GM12891 (cell line): ENCODE measurements at regions not wholly inside any gene's neighbourhood (a gene's known extent, or its start where the extent isn't known, plus 50 kb on each side); places are given as distances from the start of the nearest gene placed in this dataset.

ENCODE experiments used
- DNase-seq: peaks from one replicate; pipeline ENCODE4 v3.0.0; 2011; ENCODE audit warnings: low spot score; ENCODE audit not compliant: insufficient read length
- FAIRE-seq: peaks from 2 replicates; lab custom pipeline; 2011; peaks lifted over from hg19 to GRCh38; lab: Jason Lieb, UNC
- PAX5 ChIP-seq: IDR thresholded peaks from 2 replicates; pipeline ENCODE4 v1.6.1; 2011; ENCODE audit warnings: low read length, moderate library complexity, mild to moderate bottlenecking; ENCODE audit not compliant: insufficient read depth, severe bottlenecking
- POLR2A ChIP-seq: IDR thresholded peaks from 2 replicates; pipeline ENCODE4 v1.6.1; 2011; ENCODE audit warnings: low read depth, low read length, control low read depth
- POLR2AphosphoS5 ChIP-seq: IDR thresholded peaks from 2 replicates; pipeline ENCODE4 v1.6.1; 2011; ENCODE audit warnings: low read depth, low read length, control low read depth
- POU2F2 ChIP-seq: IDR thresholded peaks from 2 replicates; pipeline ENCODE4 v1.6.1; 2011; ENCODE audit warnings: low read depth, mild to moderate bottlenecking, control low read depth, low read length, moderate library complexity
- SPI1 ChIP-seq: IDR thresholded peaks from 2 replicates; pipeline ENCODE4 v1.6.1; 2011; ENCODE audit warnings: low read depth, low read length, control low read depth
- TAF1 ChIP-seq: IDR thresholded peaks from 2 replicates; pipeline ENCODE4 v1.6.1; 2011; ENCODE audit warnings: low read depth, low read length, control low read depth

DNA sequence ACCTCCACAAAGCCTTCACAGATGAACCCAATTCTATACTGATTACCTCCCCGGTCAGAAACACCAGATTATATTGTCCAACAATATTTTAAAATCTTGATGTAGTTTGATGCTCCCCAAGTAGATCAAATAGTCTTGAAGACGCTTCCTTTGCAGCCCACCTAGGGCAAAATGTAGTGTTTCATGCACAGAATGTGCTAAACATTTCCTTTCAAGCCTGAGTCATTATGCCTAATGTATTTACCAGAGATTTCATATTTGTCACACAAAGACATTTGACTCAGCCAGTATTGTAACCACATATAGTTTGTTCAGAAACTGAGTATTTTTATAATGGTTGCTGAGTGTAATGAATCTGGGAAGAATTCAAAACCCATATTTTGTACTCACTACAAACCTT is 1396.8 kb downstream of the LRRC4C start:
- TF ChIP-seq PAX5 (no peak), SPI1 (no peak), POLR2A (no peak), TAF1 (no peak), POLR2AphosphoS5 (no peak), POU2F2 (no peak)
- no peak for FAIRE-seq

DNA sequence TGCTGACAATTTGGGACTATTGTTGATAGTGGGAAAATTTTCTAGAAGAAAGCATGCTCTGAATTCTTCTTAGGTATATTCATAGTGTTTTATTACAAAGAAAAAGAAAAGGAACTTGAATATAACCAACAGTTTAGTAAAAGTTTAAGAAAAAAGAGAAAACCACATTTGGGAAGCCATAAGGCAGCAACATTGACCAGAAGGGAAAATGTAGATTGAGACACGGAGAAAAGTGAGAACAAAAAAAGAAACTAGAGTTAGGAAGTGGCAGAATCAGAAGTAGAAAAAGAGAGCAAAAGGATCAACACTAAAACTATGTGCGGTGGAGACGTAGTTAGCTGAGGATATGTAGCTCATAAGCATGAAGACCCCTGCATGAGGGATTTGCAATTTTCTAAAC is 1398.2 kb downstream of the LRRC4C start:
- FAIRE-seq = no peak
- TF ChIP-seq POU2F2 (no peak), PAX5 (no peak), SPI1 (no peak), TAF1 (no peak), POLR2AphosphoS5 (no peak), POLR2A (no peak)
- DNase-seq = no peak

More for the DNA sequence above, 1396.8 kb downstream of the LRRC4C start:
- DNase-seq = no peak

DNA sequence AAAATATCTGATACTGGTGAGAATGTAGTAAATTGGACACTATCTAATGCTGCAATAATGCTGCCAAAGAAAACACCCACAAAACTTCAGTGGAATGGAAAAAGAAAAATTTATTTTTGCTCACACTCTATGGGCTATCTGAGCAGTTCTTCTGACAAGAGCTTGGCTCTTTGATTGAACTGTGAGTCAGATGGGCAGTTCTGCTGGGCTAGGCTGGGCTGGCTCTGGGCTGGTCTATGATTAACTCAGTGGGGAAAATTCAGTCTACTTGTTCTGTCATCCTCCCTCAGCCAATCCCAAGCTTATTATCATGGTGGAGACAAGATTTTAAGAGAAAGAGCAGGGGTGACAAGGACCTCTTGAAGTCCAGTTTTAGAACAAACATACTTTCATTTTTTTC is 1404.8 kb downstream of the LRRC4C start:
- FAIRE-seq (no peak), DNase-seq (no peak)
- TF ChIP-seq TAF1 (no peak), SPI1 (no peak), POU2F2 (no peak), PAX5 (no peak), POLR2A (no peak), POLR2AphosphoS5 (no peak)

DNA sequence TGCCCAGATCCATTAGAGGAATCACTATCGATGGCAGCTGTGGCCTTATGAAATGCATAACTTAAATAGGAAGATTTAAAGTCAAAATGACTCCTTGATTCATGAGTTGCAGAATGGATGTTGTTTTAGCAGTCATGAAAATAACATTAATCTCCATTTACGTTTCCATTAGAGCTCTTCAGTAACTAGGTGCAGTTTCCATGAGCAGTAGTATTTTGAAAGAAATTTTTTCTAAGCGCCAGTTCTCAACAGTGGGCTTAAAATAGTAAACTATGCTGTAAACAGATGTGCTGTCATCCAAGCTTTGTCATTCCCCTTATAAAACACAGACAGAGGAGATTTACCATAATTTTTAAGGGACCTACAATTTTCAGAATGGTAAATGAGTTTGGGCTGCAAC is 1414.1 kb downstream of the LRRC4C start:
- TF ChIP-seq POLR2A (no peak), SPI1 (no peak), POLR2AphosphoS5 (no peak), POU2F2 (no peak), PAX5 (no peak), TAF1 (no peak)
- FAIRE-seq = no peak
- no peak for DNase-seq

DNA sequence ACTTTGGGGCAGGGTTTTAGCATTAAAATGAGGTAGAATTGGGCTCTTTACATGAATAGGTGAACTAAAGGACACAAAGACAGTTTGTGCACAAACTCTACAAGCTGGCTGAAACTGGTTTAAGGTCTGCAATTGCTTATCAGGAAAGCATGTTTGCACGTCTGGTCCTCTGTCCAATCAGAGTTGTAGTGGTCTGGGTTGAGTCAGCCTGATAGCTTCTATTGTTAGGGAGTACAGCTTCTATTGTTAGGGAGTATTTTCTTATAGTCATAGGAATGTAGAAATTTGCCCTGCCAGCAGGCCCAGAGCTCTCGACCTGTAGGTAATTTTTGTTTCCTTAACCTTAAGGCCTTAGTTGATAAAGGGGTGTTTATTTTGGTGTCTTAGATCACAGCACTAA is 1422.4 kb downstream of the LRRC4C start:
- DNase-seq (no peak), FAIRE-seq (no peak)
- no peak for TF ChIP-seq POU2F2
- no peak for TF ChIP-seq TAF1
- no peak for TF ChIP-seq SPI1
- no peak for TF ChIP-seq POLR2A
- no peak for TF ChIP-seq PAX5
- no peak for TF ChIP-seq POLR2AphosphoS5

DNA sequence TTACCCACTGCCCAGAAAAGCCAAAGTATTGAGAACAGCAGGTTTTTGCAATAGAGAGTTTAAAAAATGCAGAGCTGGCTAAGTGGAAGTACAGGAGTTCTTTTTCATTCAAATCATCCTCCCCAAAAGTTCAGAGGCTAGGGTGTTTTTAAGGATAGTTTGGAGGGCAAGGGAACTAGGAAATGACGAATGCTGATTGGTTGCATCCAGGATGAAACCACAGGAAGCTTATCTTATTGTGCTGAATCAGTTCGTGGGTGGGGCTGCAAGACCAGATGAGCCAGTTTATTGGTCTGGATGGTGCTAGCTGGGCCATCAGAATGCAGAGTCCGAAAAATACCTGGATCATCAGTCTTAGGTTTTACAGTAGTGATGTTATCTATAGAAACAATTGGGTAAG is 1427.1 kb downstream of the LRRC4C start:
- FAIRE-seq = no peak
- TF ChIP-seq POLR2AphosphoS5 (no peak), PAX5 (no peak), TAF1 (no peak), POLR2A (no peak), POU2F2 (no peak), SPI1 (no peak)
- no peak for DNase-seq

DNA sequence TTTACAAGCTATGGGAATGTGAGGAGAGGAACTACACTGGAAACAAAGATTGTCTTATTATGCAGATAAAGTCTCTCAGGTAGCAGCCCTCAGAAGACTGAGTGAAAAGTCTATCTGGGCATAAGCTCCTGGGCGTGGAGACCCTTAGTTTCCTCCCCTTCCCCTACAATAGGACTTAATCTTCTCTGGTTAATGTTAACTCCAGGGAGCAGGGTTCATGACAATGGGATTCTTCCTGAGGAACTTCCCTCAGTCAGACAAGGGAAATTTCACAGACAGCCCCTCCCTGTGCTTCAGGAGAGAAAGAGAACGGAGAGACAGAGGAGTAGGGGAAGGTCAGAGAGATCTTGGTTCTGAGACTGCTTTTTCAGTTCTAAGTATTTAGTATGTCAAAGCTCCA is 1428.6 kb downstream of the LRRC4C start:
- FAIRE-seq (no peak), DNase-seq (no peak)
- TF ChIP-seq POU2F2 = no peak
- TF ChIP-seq SPI1 = no peak
- TF ChIP-seq PAX5 = no peak
- no peak for TF ChIP-seq POLR2AphosphoS5
- TF ChIP-seq TAF1 = no peak
- no peak for TF ChIP-seq POLR2A

DNA sequence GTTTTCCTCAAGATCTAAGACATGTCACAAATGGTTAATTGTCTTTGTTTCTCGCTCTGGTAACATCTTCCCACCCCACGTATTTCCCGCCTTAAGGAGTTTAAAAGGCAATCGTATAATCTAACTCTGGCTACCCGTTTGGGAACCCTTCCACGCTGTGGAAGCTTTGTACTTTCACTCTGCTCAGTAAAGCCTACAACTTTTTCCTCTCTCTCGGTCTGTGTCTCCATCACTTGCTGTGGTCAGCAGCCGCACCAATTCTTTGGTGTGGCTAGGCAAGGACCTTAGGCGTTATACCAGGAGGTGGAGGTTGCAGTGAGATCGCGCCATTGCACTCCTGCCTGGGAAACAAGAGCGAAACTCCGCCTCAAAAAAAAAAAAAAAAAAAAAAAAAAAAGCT is 1430.1 kb downstream of the LRRC4C start:
- DNase-seq (no peak), FAIRE-seq (no peak)
- TF ChIP-seq POLR2AphosphoS5 (no peak), POU2F2 (no peak)

DNA sequence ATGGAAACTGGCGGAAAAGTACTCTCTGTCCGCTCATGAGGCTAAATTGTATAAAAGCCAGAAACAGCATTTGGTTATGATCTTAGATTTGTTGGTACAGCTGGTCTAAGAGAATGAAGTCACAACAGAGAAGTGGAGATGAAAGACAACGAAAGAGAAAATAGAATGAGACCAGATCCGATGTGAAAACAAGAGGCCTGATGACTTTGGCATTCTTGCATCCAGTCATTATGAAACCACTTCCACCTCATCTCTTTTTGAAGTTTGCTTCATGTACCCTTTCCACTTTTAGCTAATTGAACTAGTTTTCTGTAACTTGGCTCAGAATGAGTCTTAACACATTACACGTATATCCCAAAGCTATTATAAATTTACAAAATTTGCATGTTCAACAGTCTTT is 1431.7 kb downstream of the LRRC4C start:
- TF ChIP-seq SPI1 = no peak
- no peak for TF ChIP-seq PAX5
- no peak for TF ChIP-seq POLR2AphosphoS5
- TF ChIP-seq POLR2A = no peak
- no peak for TF ChIP-seq POU2F2
- no peak for TF ChIP-seq TAF1

DNA sequence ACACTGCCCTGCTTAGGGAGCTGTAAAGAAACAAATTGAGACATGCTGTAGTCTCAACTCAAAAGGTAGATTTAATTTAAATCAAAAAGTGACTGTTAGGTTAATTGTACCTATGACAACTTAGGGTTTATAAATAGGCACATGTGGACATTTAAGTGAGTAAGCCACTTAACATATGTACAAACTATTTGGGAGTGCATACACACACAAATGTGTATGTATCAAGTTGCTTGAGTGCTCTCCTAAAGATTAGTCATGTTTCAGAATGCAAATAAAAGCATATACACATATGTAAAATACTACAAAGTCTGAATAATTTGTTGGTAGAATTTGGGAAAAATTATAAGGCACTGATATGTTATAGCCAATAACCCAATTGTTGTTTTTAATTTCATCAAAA is 1435.7 kb downstream of the LRRC4C start:
- FAIRE-seq (no peak), DNase-seq (no peak)
- TF ChIP-seq TAF1 (no peak), POLR2AphosphoS5 (no peak), POLR2A (no peak)

More for the DNA sequence above, 1431.7 kb downstream of the LRRC4C start:
- no peak for DNase-seq
- FAIRE-seq = no peak

DNA sequence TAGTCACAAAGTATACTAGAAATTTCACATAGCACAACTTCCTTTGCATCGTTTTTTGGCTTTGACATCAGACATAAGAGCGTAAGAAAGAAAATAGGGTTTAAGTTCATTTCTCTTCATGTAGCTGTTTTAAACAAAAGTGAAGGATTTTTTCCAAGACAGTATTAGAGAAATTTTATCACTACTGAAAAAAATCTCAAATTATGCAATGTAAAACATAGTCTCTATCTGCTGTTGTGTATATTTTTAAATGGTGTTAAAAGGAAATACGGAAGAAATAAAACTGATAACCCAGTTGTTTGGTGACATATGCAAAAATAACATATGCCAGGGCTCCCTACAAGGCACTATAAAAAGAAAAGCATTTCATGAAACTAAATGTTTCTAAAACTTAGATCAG is 1449.4 kb downstream of the LRRC4C start:
- no peak for DNase-seq
- no peak for FAIRE-seq
- no peak for TF ChIP-seq POU2F2
- TF ChIP-seq PAX5 = no peak
- TF ChIP-seq POLR2A = no peak
- no peak for TF ChIP-seq SPI1
- TF ChIP-seq TAF1 = no peak
- TF ChIP-seq POLR2AphosphoS5 = no peak
